ENCODE measurements at regions not wholly inside any gene's neighbourhood (a gene's known extent, or its start where the extent isn't known, plus 50 kb on each side); places are given as distances from the start of the nearest gene placed in this dataset.

DNA sequence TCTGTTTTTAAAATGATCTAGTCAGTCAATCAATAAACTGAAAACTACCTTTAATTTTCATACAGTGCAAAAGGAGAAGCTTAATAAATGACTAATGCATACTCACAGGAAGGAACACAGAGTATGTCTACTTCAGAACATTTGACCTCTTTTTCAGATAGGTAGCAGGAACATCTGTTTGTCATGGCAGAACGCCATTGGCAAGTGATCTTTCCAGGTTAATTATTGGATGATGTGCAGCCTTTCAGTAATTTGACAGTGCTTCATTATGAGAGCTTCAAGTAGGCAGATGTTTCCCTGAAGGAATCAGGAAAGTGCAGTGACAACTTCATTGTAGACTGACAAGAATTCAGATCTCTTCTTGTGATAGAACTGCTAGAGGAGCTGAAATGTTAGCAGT lies 325.0 kb downstream of the OTOL1 start:
- ChIA-PET CTCF (no interaction called here), POLR2A (no interaction called here)
- H3K4me3 ChIP-seq (ENCODE audit: low read depth, low read length) = no peak overlapping the region
- no peaks in the 10 kb centered on the region for H3K4me1 ChIP-seq (ENCODE audit: control insufficient read depth, insufficient read depth, low read length)
- no peaks in the 10 kb centered on the region for H3K36me3 ChIP-seq (ENCODE audit: control insufficient read depth in 2 of 2, insufficient read depth in 1 of 2, low read length in 2 of 2)
- no peak overlapping the region for H3K27ac ChIP-seq (ENCODE audit: extremely low read depth, low read depth, low read length)
- no peaks in the 10 kb centered on the region for H3K9me3 ChIP-seq (ENCODE audit: control insufficient read depth, insufficient read depth, low read depth, low read length)
- no peak for TF ChIP-seq ZNF146 (tag by site-specific recombination; IDR thresholded peaks at IDR 0.05)
- no peak for TF ChIP-seq ZNF23 (tag by site-specific recombination; IDR thresholded peaks at IDR 0.05; ENCODE audit: borderline replicate concordance)
- TF ChIP-seq ZNF626 (tag by site-specific recombination; IDR thresholded peaks at IDR 0.05) = no peak
- TF ChIP-seq ZNF785 (tag by site-specific recombination; IDR thresholded peaks at IDR 0.05) = no peak
- no peak for TF ChIP-seq ZNF19 (tag by site-specific recombination; IDR thresholded peaks at IDR 0.05; ENCODE audit: low read depth)
- no peak for TF ChIP-seq HOXC10 (CRISPR knock-in tag; IDR thresholded peaks at IDR 0.05)
- no peak for TF ChIP-seq ZNF138 (tag by site-specific recombination; IDR thresholded peaks at IDR 0.05; ENCODE audit: borderline replicate concordance)
- no peak for TF ChIP-seq ZNF133 (tag by site-specific recombination; IDR thresholded peaks at IDR 0.05)
- no peak for TF ChIP-seq ZNF843 (tag by site-specific recombination; IDR thresholded peaks at IDR 0.05)
- TF ChIP-seq TCF7L2 (IDR thresholded peaks at IDR 0.05; ENCODE audit: borderline replicate concordance, low read depth, low read length) = no peak
- no peak for TF ChIP-seq ZNF645 (tag by site-specific recombination; IDR thresholded peaks at IDR 0.05)
- no peak for TF ChIP-seq ZBTB48 (tag by site-specific recombination; IDR thresholded peaks at IDR 0.05)
- no peak for TF ChIP-seq KLF17 (tag by site-specific recombination; IDR thresholded peaks at IDR 0.05)

DNA sequence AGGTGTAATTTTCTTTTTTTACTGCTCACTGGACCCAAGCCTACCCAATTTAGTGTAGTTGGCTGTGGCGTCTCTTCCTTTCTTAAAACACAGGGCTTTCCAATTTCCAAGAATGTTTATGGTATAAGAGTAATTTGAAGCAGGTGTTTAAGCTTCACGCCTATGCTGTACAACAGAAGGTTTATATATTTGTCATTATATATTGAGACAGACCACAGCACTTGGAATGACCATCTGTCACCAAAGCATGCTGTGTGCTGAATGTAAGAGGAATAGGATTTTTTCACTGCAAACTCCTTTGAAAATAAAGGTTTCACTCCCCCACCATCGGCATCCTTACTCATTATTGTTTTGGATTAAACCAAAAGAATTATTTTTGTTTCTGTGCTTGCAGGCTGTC lies 325.7 kb downstream of the OTOL1 start:
- H3K4me3 ChIP-seq (ENCODE audit: low read depth, low read length) = no peak overlapping the region
- POLR2A ChIA-PET = no interaction called here
- no peaks in the 10 kb centered on the region for H3K9me3 ChIP-seq (ENCODE audit: control insufficient read depth, insufficient read depth, low read depth, low read length)
- H3K36me3 ChIP-seq (ENCODE audit: control insufficient read depth in 2 of 2, insufficient read depth in 1 of 2, low read length in 2 of 2) = no peaks in the 10 kb centered on the region
- H3K4me1 ChIP-seq (ENCODE audit: control insufficient read depth, insufficient read depth, low read length) = no peaks in the 10 kb centered on the region
- H3K27ac ChIP-seq (ENCODE audit: extremely low read depth, low read depth, low read length) = no peak overlapping the region
- CTCF ChIA-PET = no interaction called here
- no peak for TF ChIP-seq ZSCAN4 (tag by site-specific recombination; IDR thresholded peaks at IDR 0.05)
- TF ChIP-seq ZNF670 (tag by site-specific recombination; IDR thresholded peaks at IDR 0.05; ENCODE audit: low read depth) = no peak
- no peak for TF ChIP-seq REPIN1 (tag by site-specific recombination; IDR thresholded peaks at IDR 0.05; ENCODE audit: low read depth)
- no peak for TF ChIP-seq KLF16 (tag by site-specific recombination; IDR thresholded peaks at IDR 0.05)
- TF ChIP-seq ZNF302 (tag by site-specific recombination; IDR thresholded peaks at IDR 0.05; ENCODE audit: low read depth) = no peak
- no peak for TF ChIP-seq ZNF658 (tag by site-specific recombination; IDR thresholded peaks at IDR 0.05)
- TF ChIP-seq RBAK (tag by site-specific recombination; IDR thresholded peaks at IDR 0.05) = no peak
- no peak for TF ChIP-seq ZNF148 (tag by site-specific recombination; IDR thresholded peaks at IDR 0.05; ENCODE audit: borderline replicate concordance)
- no peak for TF ChIP-seq ZNF202 (tag by site-specific recombination; IDR thresholded peaks at IDR 0.05; ENCODE audit: borderline replicate concordance)
